Progenitor cell of endocrine pancreas (in vitro differentiated cells): ENCODE measurements at regions not wholly inside any gene's neighbourhood (a gene's known extent, or its start where the extent isn't known, plus 50 kb on each side); places are given as distances from the start of the nearest gene placed in this dataset.
A peak's percentile ranks its signal among the peaks of the same experiment; 100 is the strongest.
"Not testable (repeated sequence)": the region's sequence is repeated elsewhere in the genome, so short reads cannot be mapped to it uniquely, and the experiment has no call there.

Experiments
- DNase-seq: peaks from one replicate; pipeline ENCODE4 v3.0.0; 2021; ENCODE audit warnings: low spot score; ENCODE audit not compliant: unreplicated experiment
- H3K27ac Mint-ChIP-seq: 2 replicates; pipeline ENCODE4 v1.8.0; 2021; ENCODE audit warnings: mild to moderate bottlenecking, moderate library complexity, mixed read lengths
- H3K27me3 Mint-ChIP-seq: 2 replicates; pipeline ENCODE4 v1.8.0; 2021; ENCODE audit warnings: mixed read lengths
- H3K36me3 Mint-ChIP-seq: 2 replicates; pipeline ENCODE4 v1.8.0; 2022; ENCODE audit warnings: mixed read lengths; ENCODE audit not compliant: insufficient read depth
- H3K4me1 Mint-ChIP-seq: 2 replicates; pipeline ENCODE4 v1.8.0; 2021; ENCODE audit warnings: low read depth, mixed read lengths
- H3K4me3 Mint-ChIP-seq: 2 replicates; pipeline ENCODE4 v1.8.0; 2021; ENCODE audit warnings: low read depth, mild to moderate bottlenecking, moderate library complexity, mixed read lengths
- H3K9me3 Mint-ChIP-seq: 2 replicates; pipeline ENCODE4 v1.8.0; 2021; ENCODE audit warnings: low read depth, mixed read lengths
- CTCF ChIP-seq: fragments of 200-600 bp; sonication (generic); IDR thresholded peaks from one replicate; pipeline ENCODE4 v1.5.0; 2021; ENCODE audit warnings: antibody characterized with exemption, mild to moderate bottlenecking; ENCODE audit not compliant: unreplicated experiment

GRCh38 chr13:44868397-44868796, 120.9 kb downstream of the NUFIP1 start:
- TF ChIP-seq CTCF: no peak
- Mint-ChIP-seq H3K4me3 (no peak overlapping the region), H3K36me3 (no peaks in the 10 kb centered on the region), H3K27ac (no peak overlapping the region), H3K27me3 (no peaks in the 10 kb centered on the region), H3K4me1 (peaks cover 2% of the 10 kb centered on the region), H3K9me3 (peaks cover 3% of the 10 kb centered on the region)
- no peak for DNase-seq

GRCh38 chr13:44867825-44868224, 121.4 kb downstream of the NUFIP1 start:
- Mint-ChIP-seq H3K27me3 (no peaks in the 10 kb centered on the region), H3K4me1 (peaks cover 2% of the 10 kb centered on the region), H3K9me3 (peaks cover 3% of the 10 kb centered on the region), H3K4me3 (no peak overlapping the region), H3K36me3 (no peaks in the 10 kb centered on the region), H3K27ac (no peak overlapping the region)
- DNase-seq: no peak
- TF ChIP-seq CTCF: no peak

- no peak overlapping the region for H3K4me3 Mint-ChIP-seq
- TF ChIP-seq CTCF: no peak
- no peak overlapping the region for H3K27ac Mint-ChIP-seq
- no peak for DNase-seq
- no peaks in the 10 kb centered on the region for H3K27me3 Mint-ChIP-seq
- peaks cover 2% of the 10 kb centered on the region for H3K4me1 Mint-ChIP-seq
- H3K36me3 Mint-ChIP-seq: no peaks in the 10 kb centered on the region
- peaks cover 3% of the 10 kb centered on the region for H3K9me3 Mint-ChIP-seq
Measured at GRCh38 chr13:44866411-44866911, 122.8 kb downstream of the NUFIP1 start.

- no peaks in the 10 kb centered on the region for H3K27me3 Mint-ChIP-seq
- H3K9me3 Mint-ChIP-seq: peaks cover 3% of the 10 kb centered on the region
- H3K36me3 Mint-ChIP-seq: no peaks in the 10 kb centered on the region
- H3K4me1 Mint-ChIP-seq: peaks cover 2% of the 10 kb centered on the region
- DNase-seq: no peak
- no peak overlapping the region for H3K4me3 Mint-ChIP-seq
- H3K27ac Mint-ChIP-seq: no peak overlapping the region
- no peak for TF ChIP-seq CTCF
Measured at GRCh38 chr13:44865722-44866410, 123.4 kb downstream of the NUFIP1 start.

GRCh38 chr13:44863641-44864040, 125.6 kb downstream of the NUFIP1 start:
- not testable (repeated sequence) for DNase-seq, H3K4me3 Mint-ChIP-seq, H3K4me1 Mint-ChIP-seq, H3K27me3 Mint-ChIP-seq, H3K36me3 Mint-ChIP-seq, H3K9me3 Mint-ChIP-seq, H3K27ac Mint-ChIP-seq

- DNase-seq: no peak
- Mint-ChIP-seq H3K9me3 (no peaks in the 10 kb centered on the region), H3K36me3 (no peaks in the 10 kb centered on the region), H3K4me1 (peaks cover 13% of the 10 kb centered on the region), H3K27me3 (no peaks in the 10 kb centered on the region), H3K27ac (peak overlapping the region; percentile 68), H3K4me3 (no peak overlapping the region)
- no peak for TF ChIP-seq CTCF
Measured at GRCh38 chr13:44860454-44860853, 128.8 kb downstream of the NUFIP1 start.
